ENCODE measurements at regions not wholly inside any gene's neighbourhood (a gene's known extent, or its start where the extent isn't known, plus 50 kb on each side); places are given as distances from the start of the nearest gene placed in this dataset.

DNA sequence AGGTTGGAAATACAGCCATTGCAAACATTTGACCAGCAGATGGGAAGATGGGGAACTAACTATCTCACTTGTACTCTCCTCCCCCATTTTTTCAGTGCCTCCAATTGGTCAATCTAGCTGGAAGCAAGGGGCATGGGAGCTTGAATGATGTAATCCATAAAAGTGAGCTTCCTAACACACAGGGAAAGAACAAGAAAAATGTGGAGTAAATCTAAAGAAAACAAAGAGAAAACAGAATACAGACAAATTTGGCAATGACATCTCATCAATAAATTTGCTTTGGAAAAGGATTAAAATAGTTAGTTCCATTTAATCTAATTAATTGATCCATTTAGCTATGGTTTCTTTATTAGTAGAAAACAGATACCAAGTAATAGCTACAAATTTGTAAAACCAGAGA, 592.6 kb upstream of the SOX9 start:
- no peak overlapping the region for H3K27ac Mint-ChIP-seq
- peaks cover 3% of the 10 kb centered on the region; the same call in 1 of the 3 replicates for H3K36me3 Mint-ChIP-seq (ENCODE audit: low read depth)
- H3K4me1 Mint-ChIP-seq: no peaks in the 10 kb centered on the region
- peaks cover 4% of the 10 kb centered on the region for H3K27me3 Mint-ChIP-seq (ENCODE audit: insufficient read depth, low read depth, poor library complexity)
- Histone ChIP-seq H2AFZ (no peak overlapping the region), H3K4me1 (ENCODE audit: insufficient read depth) (no peaks in the 10 kb centered on the region), H3K27ac (ENCODE audit: low read depth) (no peak overlapping the region), H3K9me2 (ENCODE audit: insufficient read depth) (no peaks in the 10 kb centered on the region), H3K4me2 (no peak overlapping the region), H3K36me3 (ENCODE audit: insufficient read depth) (no peaks in the 10 kb centered on the region), H3K4me3 (no peak overlapping the region), H4K20me1 (replicated peaks; ENCODE audit: insufficient read depth) (no peaks in the 10 kb centered on the region), H3K79me2 (replicated peaks; ENCODE audit: insufficient read depth) (no peaks in the 10 kb centered on the region), H3F3A (replicated peaks; ENCODE audit: low read depth) (no peaks in the 10 kb centered on the region), H3K27me3 (ENCODE audit: insufficient read depth) (no peaks in the 10 kb centered on the region)
- no peak for DNase-seq (ENCODE audit: low spot score)
- no peak overlapping the region for H3K4me3 Mint-ChIP-seq
- TF ChIP-seq EZH2phosphoT487 (IDR thresholded peaks at IDR 0.05; ENCODE audit: unreplicated experiment): no peak
- no peak for TF ChIP-seq EZH2 (IDR thresholded peaks at IDR 0.05; ENCODE audit: low read depth, unreplicated experiment)
- TF ChIP-seq, protein P1, sequence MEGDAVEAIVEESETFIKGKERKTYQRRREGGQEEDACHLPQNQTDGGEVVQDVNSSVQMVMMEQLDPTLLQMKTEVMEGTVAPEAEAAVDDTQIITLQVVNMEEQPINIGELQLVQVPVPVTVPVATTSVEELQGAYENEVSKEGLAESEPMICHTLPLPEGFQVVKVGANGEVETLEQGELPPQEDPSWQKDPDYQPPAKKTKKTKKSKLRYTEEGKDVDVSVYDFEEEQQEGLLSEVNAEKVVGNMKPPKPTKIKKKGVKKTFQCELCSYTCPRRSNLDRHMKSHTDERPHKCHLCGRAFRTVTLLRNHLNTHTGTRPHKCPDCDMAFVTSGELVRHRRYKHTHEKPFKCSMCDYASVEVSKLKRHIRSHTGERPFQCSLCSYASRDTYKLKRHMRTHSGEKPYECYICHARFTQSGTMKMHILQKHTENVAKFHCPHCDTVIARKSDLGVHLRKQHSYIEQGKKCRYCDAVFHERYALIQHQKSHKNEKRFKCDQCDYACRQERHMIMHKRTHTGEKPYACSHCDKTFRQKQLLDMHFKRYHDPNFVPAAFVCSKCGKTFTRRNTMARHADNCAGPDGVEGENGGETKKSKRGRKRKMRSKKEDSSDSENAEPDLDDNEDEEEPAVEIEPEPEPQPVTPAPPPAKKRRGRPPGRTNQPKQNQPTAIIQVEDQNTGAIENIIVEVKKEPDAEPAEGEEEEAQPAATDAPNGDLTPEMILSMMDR (conservative IDR thresholded peaks at IDR 0.05; ENCODE audit: low read depth in 2 of 2): no peak
- no peak for TF ChIP-seq ZNF331 (CRISPR knock-in tag; IDR thresholded peaks at IDR 0.05; ENCODE audit: low read depth)
- TF ChIP-seq, protein P2, sequence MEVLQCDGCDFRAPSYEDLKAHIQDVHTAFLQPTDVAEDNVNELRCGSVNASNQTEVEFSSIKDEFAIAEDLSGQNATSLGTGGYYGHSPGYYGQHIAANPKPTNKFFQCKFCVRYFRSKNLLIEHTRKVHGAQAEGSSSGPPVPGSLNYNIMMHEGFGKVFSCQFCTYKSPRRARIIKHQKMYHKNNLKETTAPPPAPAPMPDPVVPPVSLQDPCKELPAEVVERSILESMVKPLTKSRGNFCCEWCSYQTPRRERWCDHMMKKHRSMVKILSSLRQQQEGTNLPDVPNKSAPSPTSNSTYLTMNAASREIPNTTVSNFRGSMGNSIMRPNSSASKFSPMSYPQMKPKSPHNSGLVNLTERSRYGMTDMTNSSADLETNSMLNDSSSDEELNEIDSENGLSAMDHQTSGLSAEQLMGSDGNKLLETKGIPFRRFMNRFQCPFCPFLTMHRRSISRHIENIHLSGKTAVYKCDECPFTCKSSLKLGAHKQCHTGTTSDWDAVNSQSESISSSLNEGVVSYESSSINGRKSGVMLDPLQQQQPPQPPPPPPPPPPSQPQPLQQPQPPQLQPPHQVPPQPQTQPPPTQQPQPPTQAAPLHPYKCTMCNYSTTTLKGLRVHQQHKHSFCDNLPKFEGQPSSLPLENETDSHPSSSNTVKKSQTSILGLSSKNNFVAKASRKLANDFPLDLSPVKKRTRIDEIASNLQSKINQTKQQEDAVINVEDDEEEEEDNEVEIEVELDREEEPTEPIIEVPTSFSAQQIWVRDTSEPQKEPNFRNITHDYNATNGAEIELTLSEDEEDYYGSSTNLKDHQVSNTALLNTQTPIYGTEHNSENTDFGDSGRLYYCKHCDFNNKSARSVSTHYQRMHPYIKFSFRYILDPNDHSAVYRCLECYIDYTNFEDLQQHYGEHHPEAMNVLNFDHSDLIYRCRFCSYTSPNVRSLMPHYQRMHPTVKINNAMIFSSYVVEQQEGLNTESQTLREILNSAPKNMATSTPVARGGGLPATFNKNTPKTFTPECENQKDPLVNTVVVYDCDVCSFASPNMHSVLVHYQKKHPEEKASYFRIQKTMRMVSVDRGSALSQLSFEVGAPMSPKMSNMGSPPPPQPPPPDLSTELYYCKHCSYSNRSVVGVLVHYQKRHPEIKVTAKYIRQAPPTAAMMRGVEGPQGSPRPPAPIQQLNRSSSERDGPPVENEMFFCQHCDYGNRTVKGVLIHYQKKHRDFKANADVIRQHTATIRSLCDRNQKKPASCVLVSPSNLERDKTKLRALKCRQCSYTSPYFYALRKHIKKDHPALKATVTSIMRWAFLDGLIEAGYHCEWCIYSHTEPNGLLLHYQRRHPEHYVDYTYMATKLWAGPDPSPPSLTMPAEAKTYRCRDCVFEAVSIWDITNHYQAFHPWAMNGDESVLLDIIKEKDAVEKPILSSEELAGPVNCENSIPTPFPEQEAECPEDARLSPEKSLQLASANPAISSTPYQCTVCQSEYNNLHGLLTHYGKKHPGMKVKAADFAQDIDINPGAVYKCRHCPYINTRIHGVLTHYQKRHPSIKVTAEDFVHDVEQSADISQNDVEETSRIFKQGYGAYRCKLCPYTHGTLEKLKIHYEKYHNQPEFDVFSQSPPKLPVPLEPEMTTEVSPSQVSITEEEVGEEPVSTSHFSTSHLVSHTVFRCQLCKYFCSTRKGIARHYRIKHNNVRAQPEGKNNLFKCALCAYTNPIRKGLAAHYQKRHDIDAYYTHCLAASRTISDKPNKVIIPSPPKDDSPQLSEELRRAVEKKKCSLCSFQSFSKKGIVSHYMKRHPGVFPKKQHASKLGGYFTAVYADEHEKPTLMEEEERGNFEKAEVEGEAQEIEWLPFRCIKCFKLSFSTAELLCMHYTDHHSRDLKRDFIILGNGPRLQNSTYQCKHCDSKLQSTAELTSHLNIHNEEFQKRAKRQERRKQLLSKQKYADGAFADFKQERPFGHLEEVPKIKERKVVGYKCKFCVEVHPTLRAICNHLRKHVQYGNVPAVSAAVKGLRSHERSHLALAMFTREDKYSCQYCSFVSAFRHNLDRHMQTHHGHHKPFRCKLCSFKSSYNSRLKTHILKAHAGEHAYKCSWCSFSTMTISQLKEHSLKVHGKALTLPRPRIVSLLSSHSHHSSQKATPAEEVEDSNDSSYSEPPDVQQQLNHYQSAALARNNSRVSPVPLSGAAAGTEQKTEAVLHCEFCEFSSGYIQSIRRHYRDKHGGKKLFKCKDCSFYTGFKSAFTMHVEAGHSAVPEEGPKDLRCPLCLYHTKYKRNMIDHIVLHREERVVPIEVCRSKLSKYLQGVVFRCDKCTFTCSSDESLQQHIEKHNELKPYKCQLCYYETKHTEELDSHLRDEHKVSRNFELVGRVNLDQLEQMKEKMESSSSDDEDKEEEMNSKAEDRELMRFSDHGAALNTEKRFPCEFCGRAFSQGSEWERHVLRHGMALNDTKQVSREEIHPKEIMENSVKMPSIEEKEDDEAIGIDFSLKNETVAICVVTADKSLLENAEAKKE (CRISPR knock-in tag; IDR thresholded peaks at IDR 0.05): no peak
- TF ChIP-seq NANOG (IDR thresholded peaks at IDR 0.05; ENCODE audit: borderline replicate concordance): no peak
- TF ChIP-seq, protein P3, sequence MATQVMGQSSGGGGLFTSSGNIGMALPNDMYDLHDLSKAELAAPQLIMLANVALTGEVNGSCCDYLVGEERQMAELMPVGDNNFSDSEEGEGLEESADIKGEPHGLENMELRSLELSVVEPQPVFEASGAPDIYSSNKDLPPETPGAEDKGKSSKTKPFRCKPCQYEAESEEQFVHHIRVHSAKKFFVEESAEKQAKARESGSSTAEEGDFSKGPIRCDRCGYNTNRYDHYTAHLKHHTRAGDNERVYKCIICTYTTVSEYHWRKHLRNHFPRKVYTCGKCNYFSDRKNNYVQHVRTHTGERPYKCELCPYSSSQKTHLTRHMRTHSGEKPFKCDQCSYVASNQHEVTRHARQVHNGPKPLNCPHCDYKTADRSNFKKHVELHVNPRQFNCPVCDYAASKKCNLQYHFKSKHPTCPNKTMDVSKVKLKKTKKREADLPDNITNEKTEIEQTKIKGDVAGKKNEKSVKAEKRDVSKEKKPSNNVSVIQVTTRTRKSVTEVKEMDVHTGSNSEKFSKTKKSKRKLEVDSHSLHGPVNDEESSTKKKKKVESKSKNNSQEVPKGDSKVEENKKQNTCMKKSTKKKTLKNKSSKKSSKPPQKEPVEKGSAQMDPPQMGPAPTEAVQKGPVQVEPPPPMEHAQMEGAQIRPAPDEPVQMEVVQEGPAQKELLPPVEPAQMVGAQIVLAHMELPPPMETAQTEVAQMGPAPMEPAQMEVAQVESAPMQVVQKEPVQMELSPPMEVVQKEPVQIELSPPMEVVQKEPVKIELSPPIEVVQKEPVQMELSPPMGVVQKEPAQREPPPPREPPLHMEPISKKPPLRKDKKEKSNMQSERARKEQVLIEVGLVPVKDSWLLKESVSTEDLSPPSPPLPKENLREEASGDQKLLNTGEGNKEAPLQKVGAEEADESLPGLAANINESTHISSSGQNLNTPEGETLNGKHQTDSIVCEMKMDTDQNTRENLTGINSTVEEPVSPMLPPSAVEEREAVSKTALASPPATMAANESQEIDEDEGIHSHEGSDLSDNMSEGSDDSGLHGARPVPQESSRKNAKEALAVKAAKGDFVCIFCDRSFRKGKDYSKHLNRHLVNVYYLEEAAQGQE (IDR thresholded peaks at IDR 0.05; ENCODE audit: unreplicated experiment): no peak
- no peak for TF ChIP-seq POLR2AphosphoS5 (IDR thresholded peaks at IDR 0.05; ENCODE audit: low read depth)
- TF ChIP-seq, protein P4, sequence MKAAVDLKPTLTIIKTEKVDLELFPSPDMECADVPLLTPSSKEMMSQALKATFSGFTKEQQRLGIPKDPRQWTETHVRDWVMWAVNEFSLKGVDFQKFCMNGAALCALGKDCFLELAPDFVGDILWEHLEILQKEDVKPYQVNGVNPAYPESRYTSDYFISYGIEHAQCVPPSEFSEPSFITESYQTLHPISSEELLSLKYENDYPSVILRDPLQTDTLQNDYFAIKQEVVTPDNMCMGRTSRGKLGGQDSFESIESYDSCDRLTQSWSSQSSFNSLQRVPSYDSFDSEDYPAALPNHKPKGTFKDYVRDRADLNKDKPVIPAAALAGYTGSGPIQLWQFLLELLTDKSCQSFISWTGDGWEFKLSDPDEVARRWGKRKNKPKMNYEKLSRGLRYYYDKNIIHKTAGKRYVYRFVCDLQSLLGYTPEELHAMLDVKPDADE (IDR thresholded peaks at IDR 0.05): no peak
- no peak for TF ChIP-seq CREB1 (CRISPR knock-in tag; IDR thresholded peaks at IDR 0.05; ENCODE audit: low read depth)
- TF ChIP-seq ZNF114 (CRISPR knock-in tag; IDR thresholded peaks at IDR 0.05): no peak
- TF ChIP-seq JUNB (IDR thresholded peaks at IDR 0.05; ENCODE audit: unreplicated experiment): no peak
- no peak for TF ChIP-seq STAT1 (IDR thresholded peaks at IDR 0.05; ENCODE audit: unreplicated experiment)
- H3K9me3 Mint-ChIP-seq: peaks cover 3% of the 10 kb centered on the region; the same call in 1 of the 3 replicates
- ATAC-seq: no peak

Data from GM23338 (cell line).